ENCODE measurements at regions not wholly inside any gene's neighbourhood (a gene's known extent, or its start where the extent isn't known, plus 50 kb on each side); places are given as distances from the start of the nearest gene placed in this dataset.

GRCh38 chr4:188688956-188689355, 549.7 kb downstream of the TRIML1 start:
- intact Hi-C loops (cut with micrococcal nuclease; ENCODE audit: unreplicated experiment): no loop called here
- H3K27me3 Mint-ChIP-seq (ENCODE audit: unreplicated experiment): no peaks in the 10 kb centered on the region
- DNase-seq: no peak
- H3K36me3 Mint-ChIP-seq (ENCODE audit: insufficient read depth, unreplicated experiment): no peaks in the 10 kb centered on the region
- no peaks in the 10 kb centered on the region for H3K4me1 Mint-ChIP-seq (ENCODE audit: low read depth, unreplicated experiment)
- H3K27ac Mint-ChIP-seq (ENCODE audit: unreplicated experiment): no peak overlapping the region
- no peak overlapping the region for H3K4me3 Mint-ChIP-seq (ENCODE audit: low read depth, unreplicated experiment)
- TF ChIP-seq, protein P1, sequence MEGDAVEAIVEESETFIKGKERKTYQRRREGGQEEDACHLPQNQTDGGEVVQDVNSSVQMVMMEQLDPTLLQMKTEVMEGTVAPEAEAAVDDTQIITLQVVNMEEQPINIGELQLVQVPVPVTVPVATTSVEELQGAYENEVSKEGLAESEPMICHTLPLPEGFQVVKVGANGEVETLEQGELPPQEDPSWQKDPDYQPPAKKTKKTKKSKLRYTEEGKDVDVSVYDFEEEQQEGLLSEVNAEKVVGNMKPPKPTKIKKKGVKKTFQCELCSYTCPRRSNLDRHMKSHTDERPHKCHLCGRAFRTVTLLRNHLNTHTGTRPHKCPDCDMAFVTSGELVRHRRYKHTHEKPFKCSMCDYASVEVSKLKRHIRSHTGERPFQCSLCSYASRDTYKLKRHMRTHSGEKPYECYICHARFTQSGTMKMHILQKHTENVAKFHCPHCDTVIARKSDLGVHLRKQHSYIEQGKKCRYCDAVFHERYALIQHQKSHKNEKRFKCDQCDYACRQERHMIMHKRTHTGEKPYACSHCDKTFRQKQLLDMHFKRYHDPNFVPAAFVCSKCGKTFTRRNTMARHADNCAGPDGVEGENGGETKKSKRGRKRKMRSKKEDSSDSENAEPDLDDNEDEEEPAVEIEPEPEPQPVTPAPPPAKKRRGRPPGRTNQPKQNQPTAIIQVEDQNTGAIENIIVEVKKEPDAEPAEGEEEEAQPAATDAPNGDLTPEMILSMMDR (IDR thresholded peaks at IDR 0.05; ENCODE audit: unreplicated experiment): no peak
- H3K9me3 Mint-ChIP-seq (ENCODE audit: low read depth, unreplicated experiment): no peaks in the 10 kb centered on the region
- CTCF ChIA-PET: no interaction called here
- BruUV-seq (replicated peaks): no TSS peak

GRCh38 chr4:188691811-188692210, 552.6 kb downstream of the TRIML1 start:
- Mint-ChIP-seq H3K4me3 (ENCODE audit: low read depth, unreplicated experiment) (no peak overlapping the region), H3K4me1 (ENCODE audit: low read depth, unreplicated experiment) (no peaks in the 10 kb centered on the region), H3K36me3 (ENCODE audit: insufficient read depth, unreplicated experiment) (no peaks in the 10 kb centered on the region), H3K27me3 (ENCODE audit: unreplicated experiment) (no peaks in the 10 kb centered on the region), H3K27ac (ENCODE audit: unreplicated experiment) (no peak overlapping the region), H3K9me3 (ENCODE audit: low read depth, unreplicated experiment) (no peaks in the 10 kb centered on the region)
- no peak for DNase-seq
- BruUV-seq (replicated peaks): no TSS peak
- intact Hi-C loops (cut with micrococcal nuclease; ENCODE audit: unreplicated experiment): no loop called here
- TF ChIP-seq, protein P1 (IDR thresholded peaks at IDR 0.05; ENCODE audit: unreplicated experiment): no peak
- CTCF ChIA-PET: no interaction called here

DNA sequence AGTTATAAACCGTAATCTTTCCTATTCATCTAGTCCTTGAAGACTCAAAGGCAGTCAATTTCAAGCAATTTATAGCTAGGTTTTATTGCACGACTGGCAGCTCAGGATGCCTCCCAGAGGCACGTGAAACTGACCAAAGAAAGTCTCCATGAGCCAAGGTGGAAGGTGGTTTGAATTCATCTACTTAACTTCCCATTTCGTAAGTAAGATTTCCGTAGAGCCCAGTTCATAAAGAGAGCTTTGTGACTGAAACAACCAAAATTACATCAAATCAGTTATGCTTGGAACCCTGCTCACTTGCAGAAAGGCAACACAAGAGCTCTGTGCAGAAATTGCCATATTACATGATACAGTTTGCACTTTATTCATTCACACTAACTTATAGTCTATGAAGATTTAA, 556.0 kb downstream of the TRIML1 start:
- Mint-ChIP-seq H3K36me3 (ENCODE audit: insufficient read depth, unreplicated experiment) (no peaks in the 10 kb centered on the region), H3K27me3 (ENCODE audit: unreplicated experiment) (no peaks in the 10 kb centered on the region), H3K4me1 (ENCODE audit: low read depth, unreplicated experiment) (no peaks in the 10 kb centered on the region), H3K9me3 (ENCODE audit: low read depth, unreplicated experiment) (no peaks in the 10 kb centered on the region), H3K27ac (ENCODE audit: unreplicated experiment) (no peak overlapping the region), H3K4me3 (ENCODE audit: low read depth, unreplicated experiment) (no peak overlapping the region)
- TF ChIP-seq, protein P1 (IDR thresholded peaks at IDR 0.05; ENCODE audit: unreplicated experiment): no peak
- CTCF ChIA-PET: no interaction called here
- BruUV-seq (replicated peaks): no TSS peak
- no peak for DNase-seq
- intact Hi-C loops (cut with micrococcal nuclease; ENCODE audit: unreplicated experiment): no loop called here

- Mint-ChIP-seq H3K36me3 (ENCODE audit: insufficient read depth, unreplicated experiment) (no peaks in the 10 kb centered on the region), H3K4me1 (ENCODE audit: low read depth, unreplicated experiment) (no peaks in the 10 kb centered on the region), H3K27ac (ENCODE audit: unreplicated experiment) (no peak overlapping the region), H3K27me3 (ENCODE audit: unreplicated experiment) (no peaks in the 10 kb centered on the region), H3K4me3 (ENCODE audit: low read depth, unreplicated experiment) (no peak overlapping the region), H3K9me3 (ENCODE audit: low read depth, unreplicated experiment) (no peaks in the 10 kb centered on the region)
- no TSS peak for BruUV-seq (replicated peaks)
- CTCF ChIA-PET: no interaction called here
- DNase-seq: no peak
- intact Hi-C loops (cut with micrococcal nuclease; ENCODE audit: unreplicated experiment): no loop called here
- TF ChIP-seq, protein P1 (IDR thresholded peaks at IDR 0.05; ENCODE audit: unreplicated experiment): no peak
Observed at GRCh38 chr4:188697243-188697642, 558.0 kb downstream of the TRIML1 start.
